ENCODE measurements at regions not wholly inside any gene's neighbourhood (a gene's known extent, or its start where the extent isn't known, plus 50 kb on each side); places are given as distances from the start of the nearest gene placed in this dataset.

GRCh38 chr18:24801001-24801400 is 340.6 kb downstream of the HRH4 start:
- WGBS (ENCODE audit: missing lambda C conversion rate), result 13% methylated on average over 1 of the region's 1 CpG
- POLR2A ChIA-PET, result no interaction called here
- FAIRE-seq, result no peak

GRCh38 chr18:24802456-24802855 is 342.0 kb downstream of the HRH4 start:
- ChIA-PET POLR2A (no interaction called here), CTCF (no interaction called here)
- Histone ChIP-seq H3K27ac (no peak overlapping the region), H3K4me1 (no peaks in the 10 kb centered on the region), H3K4me3 (no peak overlapping the region), H3K9me3 (no peaks in the 10 kb centered on the region), H3K4me2 (no peak overlapping the region)
- TF ChIP-seq HOXA7 (CRISPR knock-in tag; IDR thresholded peaks at IDR 0.05) (no peak), PBX3 (IDR thresholded peaks at IDR 0.05) (no peak), JUN (IDR thresholded peaks at IDR 0.05) (no peak), PHF8 (IDR thresholded peaks at IDR 0.05; ENCODE audit: borderline replicate concordance, low read depth) (no peak), FOSB (CRISPR knock-in tag; IDR thresholded peaks at IDR 0.05) (no peak), POLR2AphosphoS2 (conservative IDR thresholded peaks at IDR 0.05; ENCODE audit: low read length) (no peak), POLR2A (IDR thresholded peaks at IDR 0.05; ENCODE audit: low read length) (no peak), HOXB5 (CRISPR knock-in tag; IDR thresholded peaks at IDR 0.05) (no peak), CEBPB (IDR thresholded peaks at IDR 0.05) (no peak)
- no peak for DNase-seq (ENCODE audit: low read depth in 1 of 2, low spot score in 1 of 2)
- no peak for ATAC-seq
- no peak for FAIRE-seq

More at GRCh38 chr18:24801001-24801400, 340.6 kb downstream of the HRH4 start:
- H3K27ac ChIP-seq, result no peak overlapping the region
- H3K4me2 ChIP-seq, result no peak overlapping the region
- CTCF ChIA-PET, result no interaction called here
- H3K4me1 ChIP-seq, result no peaks in the 10 kb centered on the region
- no peaks in the 10 kb centered on the region for H3K9me3 ChIP-seq
- no peak overlapping the region for H3K4me3 ChIP-seq
- ATAC-seq (no peak), DNase-seq (ENCODE audit: low read depth in 1 of 2, low spot score in 1 of 2) (no peak)
- no peak for TF ChIP-seq CHD4 (IDR thresholded peaks at IDR 0.05; ENCODE audit: borderline replicate concordance)
- TF ChIP-seq JUNB (IDR thresholded peaks at IDR 0.05), result no peak
- no peak for TF ChIP-seq ATOH8 (CRISPR knock-in tag; IDR thresholded peaks at IDR 0.05; ENCODE audit: low read depth)
- TF ChIP-seq PBX3 (IDR thresholded peaks at IDR 0.05), result no peak
- TF ChIP-seq EHMT2 (IDR thresholded peaks at IDR 0.05; ENCODE audit: low read depth), result no peak
- TF ChIP-seq POLR2AphosphoS2 (conservative IDR thresholded peaks at IDR 0.05; ENCODE audit: low read length), result no peak
- TF ChIP-seq NFE2L2 (conservative IDR thresholded peaks at IDR 0.05; ENCODE audit: low read length), result no peak
- TF ChIP-seq MAX (IDR thresholded peaks at IDR 0.05), result no peak
- TF ChIP-seq ZFP36 (IDR thresholded peaks at IDR 0.05; ENCODE audit: borderline replicate concordance, partially characterized antibody), result no peak
- TF ChIP-seq EHF (CRISPR knock-in tag; IDR thresholded peaks at IDR 0.05), result no peak
- no peak for TF ChIP-seq HES2 (IDR thresholded peaks at IDR 0.05)
- no peak for TF ChIP-seq RCOR1 (IDR thresholded peaks at IDR 0.05; ENCODE audit: low read depth, low read length)
- TF ChIP-seq FOSL2 (IDR thresholded peaks at IDR 0.05), result no peak
- no peak for TF ChIP-seq FOSL2 (CRISPR knock-in tag; IDR thresholded peaks at IDR 0.05)
- no peak for TF ChIP-seq USF2 (IDR thresholded peaks at IDR 0.05)
- TF ChIP-seq KDM5A (IDR thresholded peaks at IDR 0.05), result no peak
- TF ChIP-seq KDM1A (IDR thresholded peaks at IDR 0.05; ENCODE audit: low read depth), result no peak

All from A549 (cell line).